Activated T-cell treated with anti-CD3 and anti-CD28 coated beads, Interleukin-2, amount 50 U/mL, for 24 hours (primary cell): ENCODE measurements at regions not wholly inside any gene's neighbourhood (a gene's known extent, or its start where the extent isn't known, plus 50 kb on each side); places are given as distances from the start of the nearest gene placed in this dataset.
"Not testable (repeated sequence)": the region's sequence is repeated elsewhere in the genome, so short reads cannot be mapped to it uniquely, and the experiment has no call there.

Experiments
- DNase-seq: peaks from one replicate; pipeline ENCODE4 v3.0.0-alpha.2; 2020
- H3K27ac Mint-ChIP-seq: 2 replicates; pipeline ENCODE4 v1.8.0; 2020; ENCODE audit warnings: mild to moderate bottlenecking, mixed read lengths
- H3K27me3 Mint-ChIP-seq: 2 replicates; pipeline ENCODE4 v1.8.0; 2020; ENCODE audit warnings: mixed read lengths
- H3K36me3 Mint-ChIP-seq: 2 replicates; pipeline ENCODE4 v1.8.0; 2020; ENCODE audit warnings: low read depth, mixed read lengths
- H3K4me1 Mint-ChIP-seq: 2 replicates; pipeline ENCODE4 v1.8.0; 2020; ENCODE audit warnings: low read depth, mixed read lengths
- H3K4me3 Mint-ChIP-seq: 2 replicates; pipeline ENCODE4 v1.8.0; 2020; ENCODE audit warnings: mild to moderate bottlenecking, moderate library complexity, mixed read lengths
- H3K9me3 Mint-ChIP-seq: 2 replicates; pipeline ENCODE4 v1.8.0; 2020; ENCODE audit warnings: mixed read lengths

GRCh38 chr10:46217752-46218453 is 68.9 kb upstream of the ANTXRL start:
- H3K27ac Mint-ChIP-seq: peak overlapping the region; percentile 50
- H3K4me1 Mint-ChIP-seq: peaks cover 8% of the 10 kb centered on the region
- H3K4me3 Mint-ChIP-seq: no peak overlapping the region
- no peaks in the 10 kb centered on the region for H3K27me3 Mint-ChIP-seq
- no peaks in the 10 kb centered on the region for H3K9me3 Mint-ChIP-seq
- H3K36me3 Mint-ChIP-seq: peaks cover 18% of the 10 kb centered on the region
- no peak for DNase-seq

DNA sequence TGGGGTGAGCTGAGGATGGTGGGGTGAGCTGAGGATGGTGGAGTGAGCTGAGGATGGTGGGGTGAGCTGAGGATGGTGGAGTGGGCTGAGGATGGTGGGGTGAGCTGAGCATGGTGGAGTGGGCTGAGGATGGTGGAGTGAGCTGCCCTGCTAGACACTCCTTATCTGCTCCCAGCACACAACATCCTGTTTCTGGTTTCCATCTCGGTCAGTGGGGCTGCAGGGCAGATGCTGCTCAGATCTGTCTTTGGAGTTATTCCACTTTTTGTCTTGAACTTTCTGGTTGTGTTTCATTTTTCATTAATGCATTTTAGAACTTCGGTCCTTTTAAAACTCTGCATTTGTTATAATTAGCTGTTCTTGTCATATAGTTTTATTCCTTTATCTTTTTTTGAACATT is 67.9 kb upstream of the ANTXRL start:
- H3K4me1 Mint-ChIP-seq: peaks cover 8% of the 10 kb centered on the region
- H3K36me3 Mint-ChIP-seq: peaks cover 18% of the 10 kb centered on the region
- peak; percentile 20 for DNase-seq
- H3K27ac Mint-ChIP-seq: no peak overlapping the region
- H3K9me3 Mint-ChIP-seq: no peaks in the 10 kb centered on the region
- no peak overlapping the region for H3K4me3 Mint-ChIP-seq
- H3K27me3 Mint-ChIP-seq: no peaks in the 10 kb centered on the region

DNA sequence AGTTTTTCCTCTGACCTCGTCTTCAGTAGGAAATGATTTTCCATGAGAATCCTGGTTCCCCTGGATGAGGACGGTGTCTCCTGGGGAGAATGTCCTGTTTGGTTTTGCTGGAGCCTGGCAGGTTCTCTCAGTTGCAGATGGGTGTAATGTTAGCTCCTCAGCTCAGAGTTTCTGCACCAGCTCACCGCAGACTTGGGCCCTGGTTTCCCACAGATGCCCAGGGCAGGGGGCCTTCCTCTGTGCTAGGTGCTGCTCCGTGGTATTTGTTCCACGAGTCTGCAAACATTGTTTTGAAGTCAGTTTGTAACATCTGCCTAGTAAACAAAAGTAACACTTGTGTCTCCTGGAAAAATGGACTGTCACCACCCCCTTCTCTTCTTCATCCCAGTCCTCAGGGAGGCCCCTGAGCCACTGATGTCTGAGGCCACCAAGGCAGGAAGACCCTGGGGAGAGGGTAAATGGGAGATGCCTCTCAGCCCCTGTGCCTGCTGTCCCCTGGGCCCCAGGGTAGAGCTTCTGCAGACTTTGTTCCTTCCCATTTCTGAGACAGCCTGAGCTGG is 67.3 kb upstream of the ANTXRL start:
- Mint-ChIP-seq H3K36me3 (peaks cover 20% of the 10 kb centered on the region), H3K27ac (peak overlapping the region; percentile 50)
- H3K4me1 Mint-ChIP-seq, H3K9me3 Mint-ChIP-seq, H3K27me3 Mint-ChIP-seq, DNase-seq, H3K4me3 Mint-ChIP-seq: not testable (repeated sequence)

DNA sequence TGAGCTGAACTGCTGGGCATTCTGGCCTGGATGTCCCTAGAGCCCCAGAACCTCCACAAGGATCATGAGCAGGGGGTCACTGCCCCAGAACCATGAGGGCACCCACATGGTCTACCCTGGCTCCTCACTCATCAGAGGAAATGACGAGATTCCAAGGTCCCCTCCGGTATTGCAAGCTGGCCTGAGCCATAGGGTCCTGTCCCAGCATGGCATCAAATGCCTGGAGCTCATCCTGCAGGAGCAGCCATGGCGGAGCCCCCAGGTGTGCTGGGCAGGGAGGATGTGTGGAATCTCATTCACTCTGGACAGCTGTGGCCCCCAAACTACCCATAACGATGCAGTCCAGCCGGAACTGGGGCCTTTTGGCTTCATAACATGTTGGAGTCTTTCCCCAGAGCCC is 66.6 kb upstream of the ANTXRL start:
- peak; percentile 22 for DNase-seq
- H3K27me3 Mint-ChIP-seq: no peaks in the 10 kb centered on the region
- no peak overlapping the region for H3K4me3 Mint-ChIP-seq
- no peak overlapping the region for H3K27ac Mint-ChIP-seq
- no peaks in the 10 kb centered on the region for H3K9me3 Mint-ChIP-seq
- peaks cover 20% of the 10 kb centered on the region for H3K36me3 Mint-ChIP-seq
- peaks cover 8% of the 10 kb centered on the region for H3K4me1 Mint-ChIP-seq

GRCh38 chr10:46220872-46221538 is 65.8 kb upstream of the ANTXRL start:
- H3K27me3 Mint-ChIP-seq: no peaks in the 10 kb centered on the region
- H3K4me3 Mint-ChIP-seq: no peak overlapping the region
- DNase-seq: peak; percentile 25
- peaks cover 8% of the 10 kb centered on the region for H3K4me1 Mint-ChIP-seq
- H3K36me3 Mint-ChIP-seq: peaks cover 20% of the 10 kb centered on the region
- H3K9me3 Mint-ChIP-seq: no peaks in the 10 kb centered on the region
- H3K27ac Mint-ChIP-seq: peak overlapping the region; percentile 59

- H3K36me3 Mint-ChIP-seq: peaks cover 13% of the 10 kb centered on the region
- H3K27me3 Mint-ChIP-seq: no peaks in the 10 kb centered on the region
- no peak overlapping the region for H3K4me3 Mint-ChIP-seq
- no peaks in the 10 kb centered on the region for H3K9me3 Mint-ChIP-seq
- H3K27ac Mint-ChIP-seq: peak overlapping the region; percentile 20
- no peak for DNase-seq
- peaks cover 4% of the 10 kb centered on the region for H3K4me1 Mint-ChIP-seq
These were observed 64.3 kb upstream of the ANTXRL start for GRCh38 chr10:46222364-46222935.

GRCh38 chr10:46223064-46223480 is 63.7 kb upstream of the ANTXRL start:
- peak; percentile 35 for DNase-seq
- Mint-ChIP-seq H3K27me3 (no peaks in the 10 kb centered on the region), H3K4me3 (no peak overlapping the region), H3K27ac (peak overlapping the region; percentile 20), H3K9me3 (no peaks in the 10 kb centered on the region), H3K36me3 (peaks cover 7% of the 10 kb centered on the region), H3K4me1 (peaks cover under 1% of the 10 kb centered on the region)

DNA sequence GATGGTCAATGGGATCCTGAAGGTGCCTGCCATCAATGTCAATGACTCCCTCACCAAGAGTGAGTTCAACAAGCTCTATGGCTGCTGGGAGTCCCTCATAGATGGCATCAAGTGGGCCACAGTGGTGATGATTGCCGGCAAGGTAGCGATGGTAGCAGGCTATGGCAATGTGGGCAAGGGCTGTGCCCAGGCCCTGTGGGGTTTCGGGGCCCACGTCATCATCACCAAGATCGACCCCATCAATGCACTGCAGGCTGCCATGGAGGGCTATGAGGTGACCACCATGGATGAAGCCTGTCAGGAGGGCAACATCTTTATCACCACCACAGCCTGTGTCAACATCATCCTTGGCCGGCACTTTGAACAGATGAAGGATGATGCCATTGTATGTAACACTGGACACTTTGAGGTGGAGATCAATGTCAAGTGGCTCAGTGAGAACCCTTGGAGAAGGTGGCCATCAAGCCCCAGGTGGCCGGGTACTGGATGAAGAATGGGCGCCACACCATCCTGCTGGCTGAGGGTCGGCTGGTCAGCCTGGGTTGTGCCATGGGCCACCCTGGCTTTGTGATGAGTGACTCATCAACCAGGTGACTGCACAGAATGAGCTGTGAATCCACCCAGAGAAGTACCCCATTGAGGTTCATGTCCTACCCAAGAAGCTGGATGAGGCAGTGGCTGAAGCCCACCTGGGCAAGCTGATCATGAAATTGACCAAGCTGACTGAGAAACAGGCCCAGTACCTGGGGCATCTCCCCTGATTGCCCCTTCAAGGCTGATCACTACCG is 63.0 kb upstream of the ANTXRL start:
- peaks cover 5% of the 10 kb centered on the region for H3K36me3 Mint-ChIP-seq
- no peaks in the 10 kb centered on the region for H3K9me3 Mint-ChIP-seq
- H3K27me3 Mint-ChIP-seq: no peaks in the 10 kb centered on the region
- H3K4me3 Mint-ChIP-seq: no peak overlapping the region
- no peak for DNase-seq
- peaks cover 5% of the 10 kb centered on the region for H3K4me1 Mint-ChIP-seq
- no peak overlapping the region for H3K27ac Mint-ChIP-seq

- no peaks in the 10 kb centered on the region for H3K27me3 Mint-ChIP-seq
- peaks cover 10% of the 10 kb centered on the region for H3K4me1 Mint-ChIP-seq
- H3K4me3 Mint-ChIP-seq: no peak overlapping the region
- no peak overlapping the region for H3K27ac Mint-ChIP-seq
- H3K36me3 Mint-ChIP-seq: peaks cover 5% of the 10 kb centered on the region
- no peak for DNase-seq
- no peaks in the 10 kb centered on the region for H3K9me3 Mint-ChIP-seq
These were observed 62.4 kb upstream of the ANTXRL start for GRCh38 chr10:46224414-46224682.

DNA sequence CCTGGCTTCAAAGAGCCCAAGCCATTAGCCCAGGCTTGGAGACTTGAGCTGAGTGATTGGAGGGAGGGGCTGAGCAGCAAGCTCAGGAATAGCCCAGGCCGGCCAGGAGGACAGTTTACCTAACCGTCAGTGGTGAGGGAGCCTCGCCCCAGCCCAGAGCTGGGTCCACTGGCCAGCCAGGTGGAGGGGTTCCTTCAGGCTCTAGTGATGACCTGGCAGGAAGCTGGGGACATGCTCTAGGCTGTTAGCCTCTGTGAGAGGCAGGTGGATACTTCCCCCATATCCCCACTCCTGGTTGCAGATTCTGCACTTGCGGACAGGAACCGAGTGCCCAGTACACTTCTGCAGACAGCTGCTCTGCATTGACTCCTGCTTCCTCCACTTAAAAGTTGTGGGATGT is 61.2 kb upstream of the ANTXRL start:
- Mint-ChIP-seq H3K4me1 (peaks cover 13% of the 10 kb centered on the region), H3K36me3 (peaks cover 2% of the 10 kb centered on the region), H3K9me3 (peaks cover 2% of the 10 kb centered on the region), H3K4me3 (no peak overlapping the region), H3K27me3 (no peaks in the 10 kb centered on the region), H3K27ac (no peak overlapping the region)
- no peak for DNase-seq

- Mint-ChIP-seq H3K27me3 (no peaks in the 10 kb centered on the region), H3K27ac (no peak overlapping the region), H3K4me1 (peaks cover 13% of the 10 kb centered on the region), H3K36me3 (peaks cover 5% of the 10 kb centered on the region), H3K9me3 (peaks cover 4% of the 10 kb centered on the region), H3K4me3 (no peak overlapping the region)
- no peak for DNase-seq
These were observed 60.6 kb upstream of the ANTXRL start for GRCh38 chr10:46226232-46226631.

DNA sequence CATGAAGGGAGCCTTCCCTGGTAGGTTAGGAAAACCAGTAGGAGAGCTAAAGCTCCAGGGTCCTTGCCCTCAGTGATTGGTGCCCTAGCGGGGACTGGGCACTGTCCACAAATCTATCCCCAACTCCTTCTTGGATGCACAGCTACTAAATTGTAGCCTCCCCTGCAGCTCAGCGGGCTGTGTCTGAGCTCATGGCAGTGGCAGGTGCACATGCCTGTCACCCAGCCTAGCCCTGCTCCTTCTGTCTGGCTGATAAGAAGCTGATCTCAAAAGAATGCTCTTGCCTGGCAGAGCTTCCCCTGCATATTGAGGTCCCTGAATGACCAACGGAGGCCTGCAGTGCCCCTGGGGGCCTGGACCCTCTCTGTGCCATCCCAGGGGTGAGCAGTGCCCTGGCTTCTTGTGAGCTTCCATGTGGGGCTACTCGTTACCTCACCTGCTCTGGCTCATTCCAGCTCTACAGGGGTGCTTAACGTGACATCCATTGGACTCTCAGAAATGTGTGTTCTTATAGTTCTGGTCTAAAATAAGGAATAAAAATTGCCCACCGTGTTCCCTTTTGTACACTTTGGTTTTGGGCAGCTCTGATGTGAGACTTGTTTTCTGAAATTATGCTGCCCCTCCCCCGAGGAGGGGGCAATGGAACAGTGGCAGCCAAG is 59.8 kb upstream of the ANTXRL start:
- Mint-ChIP-seq H3K4me3 (no peak overlapping the region), H3K27ac (no peak overlapping the region), H3K4me1 (peaks cover 13% of the 10 kb centered on the region)

DNA sequence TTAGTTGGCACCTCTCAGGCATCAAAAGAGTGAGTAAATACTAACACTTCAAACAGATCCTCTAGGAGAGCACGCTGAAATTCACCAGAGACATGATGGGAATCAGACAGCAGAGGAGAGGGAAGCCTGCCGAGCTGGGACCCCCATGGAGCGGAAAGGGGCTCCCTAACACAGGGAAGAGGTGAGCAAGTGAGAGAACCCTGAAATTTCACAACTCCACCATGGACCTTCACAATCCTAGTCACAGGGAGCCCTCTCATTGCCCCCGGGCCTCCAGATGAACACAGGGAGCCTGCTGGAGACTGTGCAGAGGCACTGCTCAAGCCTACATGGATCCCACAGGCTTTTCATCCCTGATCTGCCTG is 59.2 kb upstream of the ANTXRL start:
- no peaks in the 10 kb centered on the region for H3K27me3 Mint-ChIP-seq
- no peak for DNase-seq
- H3K27ac Mint-ChIP-seq: peak overlapping the region; percentile 64
- H3K9me3 Mint-ChIP-seq: peaks cover 4% of the 10 kb centered on the region
- H3K4me1 Mint-ChIP-seq: peaks cover 13% of the 10 kb centered on the region
- H3K4me3 Mint-ChIP-seq: no peak overlapping the region
- H3K36me3 Mint-ChIP-seq: peaks cover 10% of the 10 kb centered on the region

More for the DNA sequence above, 59.8 kb upstream of the ANTXRL start:
- Mint-ChIP-seq H3K27me3 (no peaks in the 10 kb centered on the region), H3K9me3 (peaks cover 4% of the 10 kb centered on the region), H3K36me3 (peaks cover 7% of the 10 kb centered on the region)
- DNase-seq: peak; percentile 19

DNA sequence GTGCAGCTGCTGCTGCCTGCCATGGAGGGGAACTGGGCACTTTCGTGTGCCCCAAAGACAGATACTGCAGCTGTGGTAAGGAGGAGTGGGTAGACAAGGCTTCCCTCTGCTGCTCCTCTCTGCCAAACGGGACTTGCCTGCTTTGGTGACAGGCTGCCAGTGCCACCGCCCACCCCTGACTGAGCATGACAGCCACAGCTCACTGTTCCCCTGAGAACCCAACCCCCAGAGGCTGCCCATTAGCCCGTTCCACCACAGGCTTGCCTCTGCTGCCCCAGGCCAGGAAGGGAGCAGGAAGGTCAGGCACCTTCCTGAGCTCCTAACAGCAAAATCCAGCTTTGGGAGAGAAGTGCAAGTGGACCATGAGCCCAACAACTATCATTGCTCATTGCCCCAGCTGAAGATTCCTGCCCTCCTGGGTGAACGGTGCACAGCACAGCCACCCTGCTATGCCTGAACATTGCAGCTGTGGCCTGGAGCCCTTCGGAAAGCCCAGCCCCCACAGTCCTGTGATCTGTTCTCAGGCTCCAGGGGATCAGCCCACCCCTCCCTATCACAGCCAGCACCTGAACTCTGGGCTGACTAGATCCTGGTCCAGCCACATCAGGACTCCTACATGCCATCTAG is 58.7 kb upstream of the ANTXRL start:
- H3K36me3 Mint-ChIP-seq: peaks cover 14% of the 10 kb centered on the region
- H3K27me3 Mint-ChIP-seq: no peaks in the 10 kb centered on the region
- H3K9me3 Mint-ChIP-seq: peaks cover 4% of the 10 kb centered on the region

More for the DNA sequence above, 58.7 kb upstream of the ANTXRL start:
- Mint-ChIP-seq H3K4me3 (no peak overlapping the region), H3K27ac (peak overlapping the region; percentile 64), H3K4me1 (peaks cover 13% of the 10 kb centered on the region)
- peak; percentile 20 for DNase-seq
